Suppressor macrophage treated with lipopolysaccharide for 1 hour (primary cell): ENCODE measurements at regions not wholly inside any gene's neighbourhood (a gene's known extent, or its start where the extent isn't known, plus 50 kb on each side); places are given as distances from the start of the nearest gene placed in this dataset.

ENCODE experiments used
- DNase-seq, 3 donors: peaks; one replicate each; pipeline ENCODE4 v3.0.0-alpha.2; 2020 to 2022

- DNase-seq, result no peak
Observed at GRCh38 chr5:56457887-56458812, 225.0 kb upstream of the ANKRD55 start.

GRCh38 chr5:56456002-56456401 is 222.9 kb upstream of the ANKRD55 start:
- DNase-seq, result no peak

- DNase-seq, result no peak
Observed at GRCh38 chr5:56455417-56455816, 222.3 kb upstream of the ANKRD55 start.

- no peak for DNase-seq
Observed at GRCh38 chr5:56454219-56454862, 221.2 kb upstream of the ANKRD55 start.

- no peak for DNase-seq
Observed at GRCh38 chr5:56451742-56452141, 218.6 kb upstream of the ANKRD55 start.

- no peak for DNase-seq
Observed at GRCh38 chr5:56450766-56451165, 217.6 kb upstream of the ANKRD55 start.

GRCh38 chr5:56449071-56449640 is 216.0 kb upstream of the ANKRD55 start:
- DNase-seq, result no peak

GRCh38 chr5:56447656-56448055 is 214.5 kb upstream of the ANKRD55 start:
- DNase-seq, result no peak

GRCh38 chr5:56447232-56447631 is 214.1 kb upstream of the ANKRD55 start:
- DNase-seq, result no peak

- DNase-seq, result no peak
Observed at GRCh38 chr5:56446728-56447127, 213.6 kb upstream of the ANKRD55 start.

- no peak for DNase-seq
Observed at GRCh38 chr5:56443826-56444225, 210.7 kb upstream of the ANKRD55 start.

- DNase-seq, result peak; percentile 26 to 43 (median 39)
Observed at GRCh38 chr5:56440871-56441740, 208.0 kb upstream of the ANKRD55 start.

- no peak for DNase-seq
Observed at GRCh38 chr5:56434986-56435385, 201.9 kb upstream of the ANKRD55 start.

- no peak for DNase-seq
Observed at GRCh38 chr5:56433039-56433617, 200.0 kb upstream of the ANKRD55 start.

- peak; percentile 46 to 70 (median 51) for DNase-seq
Observed at GRCh38 chr5:56432321-56432720, 199.2 kb upstream of the ANKRD55 start.

- DNase-seq, result no peak
Observed at GRCh38 chr5:56430422-56430821, 197.3 kb upstream of the ANKRD55 start.

- DNase-seq, result no peak
Observed at GRCh38 chr5:56429110-56429561, 196.0 kb upstream of the ANKRD55 start.

- DNase-seq, result no peak
Observed at GRCh38 chr5:56426693-56427092, 193.6 kb upstream of the ANKRD55 start.

- DNase-seq, result no peak
Observed at GRCh38 chr5:56422076-56422762, 189.1 kb upstream of the ANKRD55 start.

GRCh38 chr5:56421246-56422075 is 188.3 kb upstream of the ANKRD55 start:
- no peak for DNase-seq

- no peak for DNase-seq
Observed at GRCh38 chr5:56420323-56420722, 187.2 kb upstream of the ANKRD55 start.
